Activated CD4-positive, alpha-beta T cell treated with anti-CD3 and anti-CD28 coated beads, Interleukin-2, amount 50 U/mL, for 16 hours (primary cell): ENCODE measurements at regions not wholly inside any gene's neighbourhood (a gene's known extent, or its start where the extent isn't known, plus 50 kb on each side); places are given as distances from the start of the nearest gene placed in this dataset.
A peak's percentile ranks its signal among the peaks of the same experiment; 100 is the strongest.
"Not testable (repeated sequence)": the region's sequence is repeated elsewhere in the genome, so short reads cannot be mapped to it uniquely, and the experiment has no call there.

Experiments used
- DNase-seq: peaks from one replicate; pipeline ENCODE4 v3.0.0-alpha.2; 2020

DNA sequence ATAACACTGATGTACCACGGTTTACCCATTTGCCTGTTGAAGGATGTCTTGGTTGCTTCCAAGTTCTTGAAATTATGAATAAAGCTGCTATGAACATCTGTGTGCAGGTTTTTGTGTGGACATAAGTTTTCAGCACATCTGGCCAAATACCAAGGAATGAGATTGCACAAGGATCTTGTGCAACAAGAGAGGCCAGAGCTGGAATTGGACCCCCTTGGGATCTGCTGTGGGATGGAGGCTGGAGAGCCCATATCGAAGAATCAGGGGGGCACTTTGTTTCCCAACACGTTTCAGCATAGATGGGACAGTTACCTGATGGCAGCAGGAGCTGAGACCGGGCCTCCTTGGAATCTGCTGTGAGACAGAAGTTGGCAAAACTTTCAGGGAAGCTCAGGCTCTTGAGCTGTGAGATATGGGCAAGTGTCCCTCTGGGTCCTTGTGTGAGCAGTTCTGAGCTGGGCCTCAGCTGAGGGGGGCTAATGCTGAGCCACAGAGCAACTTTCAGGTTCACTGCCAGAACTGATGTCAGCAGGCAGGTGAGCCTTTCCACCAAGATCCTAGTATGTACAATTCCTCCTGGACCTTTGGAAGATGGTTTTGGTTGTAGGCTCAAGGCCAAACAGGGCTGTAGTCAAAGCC is 115.2 kb upstream of the RAB18 start:
- no peak for DNase-seq

DNA sequence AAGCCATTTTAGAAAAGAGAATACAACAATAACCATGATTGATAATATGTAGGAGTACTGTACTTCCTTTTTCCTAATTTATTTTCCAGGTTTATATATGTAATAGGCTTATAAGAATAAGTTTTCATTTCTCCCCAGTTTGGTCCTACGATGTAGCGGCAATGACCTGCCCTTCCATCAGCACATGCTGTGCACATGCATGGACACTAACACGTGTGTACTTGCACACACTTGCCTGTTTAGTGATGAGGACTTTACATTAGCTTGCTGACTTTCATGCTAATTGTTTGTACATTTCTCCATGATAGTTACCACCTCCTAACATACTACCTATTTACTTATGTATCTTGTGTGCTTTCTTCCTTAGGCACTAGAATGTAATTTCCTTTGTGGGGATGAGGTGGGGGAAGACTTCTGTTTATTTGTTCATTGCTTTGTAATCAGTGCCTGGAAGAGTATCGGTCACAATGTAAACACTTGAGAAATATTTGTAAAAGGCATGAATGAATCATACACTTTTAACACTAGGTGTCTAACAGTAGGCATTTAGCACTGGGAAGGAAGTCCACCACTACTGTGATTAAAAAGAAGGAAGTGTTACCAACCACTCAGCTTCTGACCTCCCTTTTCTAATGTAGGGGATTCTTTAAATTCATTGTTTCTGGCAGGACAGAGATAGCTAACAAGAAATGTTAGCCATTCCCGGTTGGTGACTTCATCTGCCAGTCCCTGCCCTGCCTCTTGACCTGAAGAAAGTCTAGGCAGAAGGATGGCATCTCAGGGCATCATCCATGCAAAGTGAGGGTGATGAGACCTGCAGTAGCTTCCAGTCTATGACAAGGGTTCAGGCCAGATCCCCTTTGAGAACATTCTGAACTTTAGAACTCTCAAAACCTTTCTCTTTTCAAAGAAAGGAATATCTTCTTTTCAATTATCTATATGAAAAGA is 120.2 kb upstream of the RAB18 start:
- no peak for DNase-seq

DNA sequence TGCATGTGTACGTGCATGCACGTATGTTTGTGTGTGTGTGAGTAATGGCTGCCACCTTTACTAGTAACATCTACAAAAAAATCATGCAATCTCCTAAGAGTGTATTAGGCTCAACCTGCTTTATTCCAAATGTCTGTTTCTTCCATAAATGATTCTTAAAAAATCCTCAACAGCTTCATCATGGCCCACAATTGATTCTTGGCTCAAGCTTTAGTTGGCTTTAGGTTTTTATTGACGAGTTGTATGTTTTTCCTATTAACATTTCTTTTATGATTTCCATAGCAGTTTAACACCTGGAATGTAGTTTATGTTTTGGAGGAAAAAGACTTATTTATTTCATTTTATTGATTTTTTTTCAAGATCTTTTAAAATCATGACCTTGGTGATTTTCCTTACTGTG is 121.9 kb upstream of the RAB18 start:
- DNase-seq, result no peak

DNA sequence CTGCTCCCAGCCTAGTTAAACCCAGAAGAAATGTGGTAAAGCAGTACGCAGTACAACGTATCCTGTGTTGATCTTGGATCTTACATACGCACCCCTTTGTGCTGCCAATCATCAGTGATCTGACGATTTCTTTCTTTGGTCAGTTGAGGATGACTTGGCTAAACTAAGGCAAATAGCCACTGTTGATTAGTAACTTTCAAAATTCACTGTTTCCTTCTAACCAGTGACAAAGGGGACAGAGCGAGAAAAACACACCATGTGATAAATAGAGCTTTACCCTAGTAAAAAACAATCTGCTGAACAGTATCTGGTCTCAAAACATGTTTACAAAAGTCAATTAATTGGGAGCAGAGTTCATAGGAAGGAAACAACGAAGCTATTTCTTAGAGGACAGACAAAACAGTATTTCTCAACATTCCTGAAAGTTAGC is 123.2 kb upstream of the RAB18 start:
- no peak for DNase-seq

DNA sequence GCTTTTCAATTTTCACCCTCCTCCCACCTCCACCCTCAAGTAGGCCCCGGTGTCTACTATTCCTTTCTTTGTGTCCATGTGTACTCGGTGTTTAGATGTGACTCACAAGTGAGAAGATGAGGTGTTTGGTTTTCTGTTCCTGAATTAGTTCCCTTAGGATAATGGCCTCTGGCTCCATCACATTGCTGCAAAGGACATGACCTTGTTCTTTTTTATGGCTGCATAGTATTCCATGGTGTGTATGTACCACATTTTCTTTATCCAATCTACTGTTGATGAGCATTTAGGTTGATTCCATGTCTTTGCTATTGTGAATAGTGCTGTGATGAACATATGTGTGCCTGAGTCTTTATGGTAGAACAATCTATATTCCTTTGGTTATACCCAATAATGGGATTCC is 125.1 kb upstream of the RAB18 start:
- DNase-seq, result not testable (repeated sequence)

DNA sequence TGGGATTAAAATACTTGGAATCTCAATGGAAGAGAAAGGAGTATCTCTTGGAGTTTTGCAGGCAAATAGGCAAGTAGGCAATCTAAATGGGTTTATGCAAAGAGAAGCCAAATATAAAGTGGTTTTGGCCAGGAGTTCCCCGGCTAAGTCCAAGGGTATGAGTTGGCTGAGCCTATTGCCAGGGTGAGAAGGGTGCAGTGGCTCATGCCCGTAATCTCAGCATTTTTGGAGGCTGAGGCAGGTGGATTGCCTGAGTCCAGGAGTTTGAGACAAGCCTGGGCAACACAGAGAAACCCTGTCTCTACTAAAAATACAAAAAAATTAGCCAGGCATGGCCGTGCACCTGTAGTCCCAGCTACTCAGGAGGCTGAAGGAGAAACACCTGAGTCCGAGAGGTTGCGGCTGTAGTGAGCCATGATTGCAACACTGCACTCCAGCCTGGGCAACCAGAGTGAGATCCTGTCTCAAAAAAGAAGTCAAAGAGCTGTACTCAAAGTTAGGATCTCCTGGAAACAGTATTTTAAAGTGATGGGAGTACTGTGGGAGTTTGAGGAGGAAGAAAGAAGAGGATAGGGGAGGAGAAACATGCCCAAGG is 130.4 kb upstream of the RAB18 start:
- DNase-seq, result no peak

DNA sequence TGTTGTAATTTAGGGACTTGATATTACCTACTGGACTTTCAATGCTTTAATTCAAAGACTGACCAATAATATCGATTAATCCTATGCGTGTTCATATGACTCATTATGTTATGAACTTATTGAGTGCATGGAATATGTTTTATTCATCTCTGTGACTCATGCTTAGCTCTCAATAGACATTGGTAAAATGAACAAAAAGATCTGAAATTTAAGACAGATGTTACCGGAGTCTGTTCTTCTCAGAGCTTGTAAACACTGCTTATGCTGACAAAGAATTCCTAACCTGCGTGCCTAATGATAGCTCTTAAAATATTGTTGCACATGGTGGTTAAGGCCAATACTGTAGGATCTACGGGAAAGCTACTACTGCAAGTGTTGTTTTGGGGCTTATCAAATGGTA is 131.5 kb upstream of the ACBD5 start:
- DNase-seq, result no peak

DNA sequence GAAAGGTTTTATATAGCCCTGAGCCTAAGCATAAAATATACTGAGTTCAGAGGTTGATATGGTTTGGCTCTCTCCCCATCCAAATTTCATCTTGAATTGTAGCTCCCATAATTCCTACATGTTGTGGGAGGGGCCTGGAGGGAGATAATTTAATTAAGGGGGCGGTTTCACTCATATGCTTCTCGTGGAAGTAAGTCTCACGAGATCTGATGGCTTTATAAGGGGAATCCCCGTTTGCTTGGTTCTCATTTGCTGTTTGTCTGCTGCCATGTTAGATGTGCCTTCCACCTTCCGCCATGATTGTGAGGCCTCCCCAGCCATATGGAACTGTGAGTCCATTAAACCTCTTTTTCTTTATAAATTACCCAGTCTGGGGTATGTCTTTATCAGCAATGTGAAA is 130.8 kb upstream of the ACBD5 start:
- DNase-seq, result not testable (repeated sequence)

DNA sequence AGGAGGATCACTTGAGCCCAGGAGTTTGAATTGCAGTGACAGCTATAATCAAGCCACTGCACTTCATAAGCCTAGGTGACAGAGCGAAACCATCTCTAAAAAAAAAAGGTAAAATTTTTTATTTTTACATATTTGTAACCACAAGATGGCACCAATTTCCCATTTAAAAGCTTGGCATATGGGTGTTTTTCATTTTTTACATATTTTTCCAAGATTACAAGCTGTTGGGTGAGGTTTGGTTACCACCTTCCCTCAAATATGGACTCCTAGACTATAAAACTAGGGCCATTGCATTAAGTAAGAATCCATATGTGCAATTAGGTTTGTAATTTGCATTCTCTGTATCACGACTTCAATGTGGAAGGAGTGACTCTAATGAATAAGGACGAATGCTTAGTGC is 129.3 kb upstream of the ACBD5 start:
- DNase-seq, result no peak

DNA sequence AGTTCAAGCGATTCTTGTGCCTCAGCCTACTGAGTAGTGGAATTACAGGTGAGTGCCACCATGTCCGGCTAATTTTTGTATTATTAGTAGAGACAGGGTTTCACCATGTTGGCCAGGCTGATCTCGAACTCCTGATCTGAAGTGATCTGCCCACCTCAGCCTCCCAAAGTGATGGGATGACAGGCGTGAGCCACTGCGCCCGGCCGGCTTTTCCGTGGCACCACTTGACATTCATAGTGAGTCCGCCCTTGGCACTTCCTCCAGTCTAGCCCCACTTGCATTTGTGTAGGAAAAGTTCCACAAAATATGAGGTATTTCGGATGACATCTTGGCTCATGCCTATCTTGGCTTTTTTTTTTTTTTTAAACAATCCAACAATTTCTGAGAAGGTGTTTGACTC is 128.1 kb upstream of the ACBD5 start:
- no peak for DNase-seq

DNA sequence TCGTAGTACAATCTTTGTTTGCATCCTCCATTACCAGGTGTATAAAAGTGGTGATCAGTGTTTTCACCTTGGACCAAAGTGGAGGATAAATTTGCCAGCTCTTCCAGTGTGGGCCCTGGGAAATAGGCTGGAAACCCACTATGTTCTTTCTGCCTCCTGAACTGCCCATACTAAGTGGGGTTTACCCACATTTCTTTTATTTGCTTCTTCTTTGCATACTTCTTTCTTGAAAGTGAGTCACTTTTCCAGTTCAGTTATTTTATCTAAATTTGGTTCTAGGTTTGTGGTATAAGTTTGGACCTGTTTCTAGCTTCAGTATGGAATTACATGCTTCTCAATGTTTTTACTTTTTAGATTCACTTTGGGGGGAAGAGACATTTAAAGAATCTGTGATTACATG is 126.2 kb upstream of the ACBD5 start:
- no peak for DNase-seq

DNA sequence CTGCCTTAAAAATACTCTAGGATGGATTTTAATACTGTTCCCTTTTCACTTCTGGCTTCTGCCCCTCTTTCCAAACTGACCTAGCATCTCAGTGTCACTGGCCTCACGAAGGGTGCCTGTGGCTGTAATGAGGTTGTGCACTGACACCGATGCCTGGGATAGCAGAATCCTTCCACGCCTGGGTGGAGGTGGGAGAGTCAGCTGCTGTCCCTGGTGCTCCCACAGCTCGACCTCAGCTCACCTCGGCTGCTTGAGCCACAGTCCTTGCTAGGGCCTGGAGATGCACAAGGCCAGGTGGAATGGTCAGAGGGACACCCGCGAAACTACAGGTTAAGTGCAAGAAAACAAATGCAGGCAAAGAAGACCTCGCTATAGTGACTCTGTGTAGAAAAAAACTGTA is 123.4 kb upstream of the ACBD5 start:
- no peak for DNase-seq

DNA sequence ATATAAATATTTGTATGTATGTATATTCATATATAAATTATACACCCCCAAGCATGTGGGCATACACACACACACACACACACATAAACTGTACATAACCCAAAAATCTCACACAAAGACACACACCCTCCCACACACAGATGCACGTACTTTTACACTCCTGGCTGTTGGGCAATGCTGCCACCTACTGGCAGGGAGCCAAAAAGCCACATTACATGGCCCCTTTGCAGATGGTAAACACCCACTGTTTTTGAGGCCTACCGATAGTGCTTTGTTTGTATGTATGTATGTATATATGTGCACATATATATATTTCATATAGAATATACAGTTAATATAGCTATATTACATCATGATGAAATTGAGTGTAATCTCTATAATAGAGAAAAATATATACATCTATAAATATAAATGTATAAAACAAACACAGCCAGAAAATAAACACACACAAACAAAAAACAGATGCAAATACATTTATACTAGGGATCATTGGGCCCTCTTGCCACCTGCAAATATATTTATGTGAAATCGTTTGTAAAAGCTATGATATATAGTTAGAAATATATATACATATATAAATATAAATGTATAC is 120.1 kb upstream of the ACBD5 start:
- DNase-seq, result peak; percentile 87

DNA sequence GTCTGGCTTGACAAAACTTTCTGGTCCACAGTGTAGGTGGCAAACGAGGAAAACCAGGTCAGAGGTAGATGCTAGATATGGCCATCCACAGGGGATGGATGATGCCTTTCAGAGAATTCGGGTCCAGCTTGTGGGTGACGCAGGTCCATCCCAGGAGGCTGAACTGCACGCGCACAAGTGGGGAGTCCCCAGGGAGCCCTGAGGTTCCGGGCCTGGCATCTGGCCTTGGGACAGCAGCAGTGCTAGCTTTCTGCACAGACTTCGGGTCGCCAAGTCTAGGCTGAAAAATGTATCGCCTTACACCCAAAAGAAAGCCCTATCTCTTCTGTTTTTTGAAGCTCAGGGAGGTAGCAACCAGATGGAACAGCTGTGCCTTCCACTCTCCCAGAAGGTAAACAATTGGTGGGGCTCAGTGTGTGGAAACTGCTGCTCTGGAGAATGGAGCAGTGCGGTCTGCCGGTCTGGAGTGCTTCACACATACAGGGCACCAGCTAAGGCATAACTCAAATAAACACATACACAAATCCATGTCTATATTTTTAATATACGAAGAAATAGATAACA is 119.3 kb upstream of the ACBD5 start:
- DNase-seq, result no peak

DNA sequence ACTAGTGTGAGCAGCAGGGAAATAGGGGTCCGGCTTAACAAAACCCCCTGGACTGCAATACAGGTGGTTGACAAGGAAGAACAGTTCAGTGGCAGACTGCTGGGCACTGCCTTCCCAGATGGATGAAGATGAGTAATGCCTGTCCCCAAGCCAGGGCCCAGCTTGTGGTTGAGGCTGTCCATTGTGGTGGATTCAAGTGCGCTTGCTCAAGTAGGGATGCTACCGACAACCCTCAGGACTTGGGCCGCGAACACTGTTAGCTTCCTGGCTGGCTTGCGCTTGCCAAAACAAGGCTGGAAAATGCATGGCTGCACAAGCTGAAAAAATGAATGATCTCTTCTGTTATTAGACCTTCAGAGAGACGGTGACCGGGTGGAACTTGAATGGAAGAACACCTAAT is 116.1 kb upstream of the ACBD5 start:
- no peak for DNase-seq

DNA sequence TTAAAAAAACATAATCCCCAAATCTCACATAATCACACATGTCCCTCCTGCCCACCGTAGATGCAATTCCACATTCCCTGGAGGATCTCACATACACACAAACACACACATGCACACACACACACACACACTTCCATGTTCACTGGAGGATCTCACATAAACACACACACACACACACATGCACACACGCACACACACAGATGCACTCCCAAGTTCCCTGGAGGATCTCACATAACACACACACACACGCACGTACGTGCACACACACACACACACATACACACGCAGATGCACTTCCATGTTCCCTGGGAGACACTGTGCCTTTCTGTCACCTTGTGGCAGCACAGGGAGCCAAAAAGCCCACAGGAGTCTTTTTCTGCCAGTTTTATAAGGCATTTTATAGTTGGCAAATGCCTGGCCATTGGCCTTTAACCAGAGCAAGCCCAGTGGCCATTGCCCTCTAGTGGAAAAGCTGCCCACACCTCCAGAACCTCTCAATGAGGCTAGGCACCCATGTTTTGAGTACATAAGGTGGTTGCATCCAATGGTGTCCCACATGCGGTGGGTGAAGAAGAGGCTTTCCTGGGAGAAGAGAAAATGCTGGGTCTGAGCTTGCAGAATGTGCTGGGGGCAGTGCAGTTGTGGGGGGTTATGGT is 115.4 kb upstream of the ACBD5 start:
- no peak for DNase-seq

DNA sequence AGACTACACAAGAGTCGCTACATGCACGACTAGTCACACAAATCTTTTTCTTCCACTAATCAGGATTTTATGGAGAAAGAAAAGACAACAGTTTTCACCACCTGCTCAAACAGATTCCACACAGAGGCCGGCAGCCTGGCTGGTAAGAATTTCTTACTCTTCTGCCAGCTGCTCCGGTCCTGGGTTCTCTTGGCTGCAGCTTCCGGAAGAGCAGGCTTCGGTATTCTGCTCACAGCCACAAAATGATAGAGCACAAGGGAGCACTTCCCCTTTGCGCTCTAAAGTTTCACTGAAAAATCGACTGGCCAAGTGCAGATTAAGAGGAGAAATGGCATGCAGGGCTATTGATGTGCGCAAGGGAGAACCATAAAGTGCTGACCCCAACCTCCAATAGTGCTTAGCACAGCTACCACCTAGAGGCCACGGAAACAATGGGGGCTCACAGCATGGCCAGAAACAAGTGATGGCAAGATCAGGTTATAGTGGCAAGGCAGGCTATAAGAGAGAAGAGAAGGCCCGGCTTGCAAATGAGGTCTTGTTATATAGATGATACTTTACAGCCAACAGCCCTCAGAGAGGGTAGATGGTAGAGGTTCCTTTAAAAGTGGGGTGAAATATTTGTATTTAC is 114.2 kb upstream of the ACBD5 start:
- DNase-seq, result not testable (repeated sequence)

DNA sequence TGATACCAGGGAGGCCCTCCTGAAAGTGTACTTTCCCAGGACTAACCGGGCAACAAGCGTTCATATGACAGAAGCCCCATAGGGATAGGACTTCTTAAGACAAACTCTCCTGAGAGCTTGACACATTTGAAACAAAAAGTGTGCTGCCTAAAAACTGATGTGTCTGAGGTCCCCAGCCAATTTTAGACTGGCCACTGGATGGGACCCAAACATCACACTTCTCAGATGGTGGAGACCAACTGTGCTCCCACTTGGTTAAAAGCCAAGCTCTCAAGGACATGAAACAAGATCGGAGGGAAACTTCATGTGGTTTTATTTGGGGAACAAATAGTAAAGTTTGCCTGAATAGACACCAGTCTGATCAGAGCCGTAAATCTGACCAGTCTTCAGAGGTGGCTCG is 113.5 kb upstream of the ACBD5 start:
- not testable (repeated sequence) for DNase-seq

DNA sequence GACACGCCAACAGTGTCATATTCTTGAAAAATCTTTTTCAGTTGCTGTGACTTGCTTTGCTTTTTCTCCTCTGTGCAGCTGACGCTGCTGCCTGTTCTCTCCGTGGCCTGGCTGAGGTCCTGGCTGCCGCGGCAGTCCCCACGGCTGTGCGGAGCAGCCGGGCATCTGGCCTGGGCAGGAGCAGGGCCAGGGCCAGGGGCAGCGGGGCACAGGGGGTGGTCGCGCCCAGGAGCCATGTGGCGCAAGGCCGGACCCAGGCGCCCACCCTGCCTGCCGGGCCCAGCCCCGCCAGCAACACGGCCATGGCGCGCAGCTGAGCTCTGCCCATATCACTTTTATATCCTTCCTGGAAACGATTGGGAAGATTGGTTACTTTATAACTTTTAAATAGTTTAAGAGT is 109.4 kb upstream of the ACBD5 start:
- DNase-seq, result no peak

DNA sequence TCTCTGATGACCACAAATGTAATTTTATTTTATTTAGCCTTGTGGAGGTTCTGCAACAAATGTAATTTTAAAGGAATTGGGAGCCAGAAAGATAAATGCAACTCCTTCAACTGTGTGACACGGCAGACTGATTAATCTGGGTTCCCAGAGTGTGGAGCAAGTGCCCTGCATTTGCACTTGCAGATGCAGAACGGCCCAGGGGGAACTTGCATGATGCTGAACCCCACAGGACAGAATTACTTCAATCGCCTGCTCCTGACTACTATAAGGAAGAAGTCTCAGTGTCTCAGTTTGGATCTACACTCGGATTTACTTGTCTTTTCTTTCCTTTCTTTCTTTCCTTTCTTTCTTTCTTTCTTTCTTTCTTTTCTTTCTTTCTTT is 107.2 kb upstream of the ACBD5 start:
- DNase-seq, result not testable (repeated sequence)

DNA sequence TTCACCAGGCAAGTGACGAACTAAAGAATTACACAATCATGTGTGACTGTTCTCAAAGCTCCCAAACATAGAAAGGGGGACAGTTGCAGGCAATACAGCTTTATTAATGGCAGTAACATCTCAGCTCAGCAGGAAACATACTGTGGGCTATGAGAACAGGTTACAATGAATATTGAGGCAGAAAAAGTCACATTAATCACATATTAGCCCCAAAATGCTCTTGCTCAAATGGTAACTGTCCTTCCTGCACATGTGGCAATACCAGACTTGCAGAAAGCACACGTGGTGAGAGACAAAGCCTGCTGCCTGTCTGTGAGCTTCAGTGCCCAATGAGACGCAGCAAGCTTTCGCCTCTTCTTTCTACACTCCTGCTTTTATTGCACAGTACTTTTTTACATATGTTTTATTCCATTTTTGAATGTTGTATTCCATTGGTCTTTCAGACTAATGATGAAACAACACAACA is 104.9 kb upstream of the ACBD5 start:
- DNase-seq, result peak; percentile 52
